ENCODE measurements at regions not wholly inside any gene's neighbourhood (a gene's known extent, or its start where the extent isn't known, plus 50 kb on each side); places are given as distances from the start of the nearest gene placed in this dataset.

GRCh38 chr6:122025104-122025503 lies 374.3 kb upstream of the HSF2 start:
- H2BK120ac ChIP-seq (ENCODE audit: low read depth, low read length, poor library complexity, severe bottlenecking): no peak overlapping the region
- no peak overlapping the region for H3T11ph ChIP-seq (ENCODE audit: low read length)
- H2BK5ac ChIP-seq (ENCODE audit: insufficient read length, low read length): no peak overlapping the region
- Mint-ChIP-seq H3K36me3 (ENCODE audit: insufficient read depth in 1 of 3, low read depth in 3 of 3) (peaks cover 0 to 1% (median 0%) of the 10 kb centered on the region in 3 experiments; a peak in 1 of 7 replicates), H3K4me3 (no peak overlapping the region), H3K27ac (no peak overlapping the region), H3K9me3 (peaks cover 0 to under 1% of the 10 kb centered on the region in 2 experiments; a peak in 1 of 5 replicates), H3K27me3 (ENCODE audit: low read depth) (no peaks in the 10 kb centered on the region), H3K4me1 (0 out of 4 replicates have a peak, but pooled peaks cover 0 to 3% of the 10 kb centered on the region in 2 experiments)
- no peak overlapping the region for H2BK15ac ChIP-seq (ENCODE audit: low read depth, low read length)
- no peaks in the 10 kb centered on the region for H3K79me1 ChIP-seq (ENCODE audit: insufficient read depth, low read depth, low read length, poor library complexity, severe bottlenecking)
- no peak overlapping the region for H4K5ac ChIP-seq (ENCODE audit: insufficient read length, low read depth, low read length)
- H3K23ac ChIP-seq (ENCODE audit: insufficient read length, low read depth, low read length): no peak overlapping the region
- no peaks in the 10 kb centered on the region for H3K9me3 ChIP-seq (ENCODE audit: control insufficient read depth, low read depth, low read length)
- H4K20me1 ChIP-seq (ENCODE audit: control insufficient read depth, insufficient read depth, insufficient read length): no peaks in the 10 kb centered on the region
- WGBS (ENCODE audit: extremely low coverage, insufficient read length, low lambda C conversion rate): no CpG with 5 or more reads among the region's 1 CpG
- H4K8ac ChIP-seq (replicated peaks; ENCODE audit: insufficient read length, low read depth, low read length): no peak overlapping the region
- H4K91ac ChIP-seq (ENCODE audit: insufficient read length, low read depth, low read length): no peak overlapping the region
- H2BK12ac ChIP-seq (ENCODE audit: insufficient read length, low read depth, low read length): no peak overlapping the region
- H2BK20ac ChIP-seq (ENCODE audit: low read depth, low read length, poor library complexity, severe bottlenecking): no peak overlapping the region
- H2AFZ ChIP-seq (ENCODE audit: low read length): no peak overlapping the region
- no peak overlapping the region for H3K27ac ChIP-seq (ENCODE audit: insufficient read length, low read depth, low read length)
- no peak overlapping the region for H3K14ac ChIP-seq (ENCODE audit: insufficient read depth, low read length)
- H3K79me2 ChIP-seq (ENCODE audit: insufficient read depth, low read length): no peaks in the 10 kb centered on the region
- DNase-seq: no peak
- no peak overlapping the region for H2AK5ac ChIP-seq (ENCODE audit: insufficient read length, low read length)
- no peak overlapping the region for H3K4ac ChIP-seq (ENCODE audit: low read depth, low read length)
- no peaks in the 10 kb centered on the region for H3K4me1 ChIP-seq (ENCODE audit: insufficient read depth, low read length)
- H3K4me2 ChIP-seq (ENCODE audit: insufficient read depth, insufficient read length, low read length): no peak overlapping the region
- TF ChIP-seq, protein P1, sequence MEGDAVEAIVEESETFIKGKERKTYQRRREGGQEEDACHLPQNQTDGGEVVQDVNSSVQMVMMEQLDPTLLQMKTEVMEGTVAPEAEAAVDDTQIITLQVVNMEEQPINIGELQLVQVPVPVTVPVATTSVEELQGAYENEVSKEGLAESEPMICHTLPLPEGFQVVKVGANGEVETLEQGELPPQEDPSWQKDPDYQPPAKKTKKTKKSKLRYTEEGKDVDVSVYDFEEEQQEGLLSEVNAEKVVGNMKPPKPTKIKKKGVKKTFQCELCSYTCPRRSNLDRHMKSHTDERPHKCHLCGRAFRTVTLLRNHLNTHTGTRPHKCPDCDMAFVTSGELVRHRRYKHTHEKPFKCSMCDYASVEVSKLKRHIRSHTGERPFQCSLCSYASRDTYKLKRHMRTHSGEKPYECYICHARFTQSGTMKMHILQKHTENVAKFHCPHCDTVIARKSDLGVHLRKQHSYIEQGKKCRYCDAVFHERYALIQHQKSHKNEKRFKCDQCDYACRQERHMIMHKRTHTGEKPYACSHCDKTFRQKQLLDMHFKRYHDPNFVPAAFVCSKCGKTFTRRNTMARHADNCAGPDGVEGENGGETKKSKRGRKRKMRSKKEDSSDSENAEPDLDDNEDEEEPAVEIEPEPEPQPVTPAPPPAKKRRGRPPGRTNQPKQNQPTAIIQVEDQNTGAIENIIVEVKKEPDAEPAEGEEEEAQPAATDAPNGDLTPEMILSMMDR (conservative IDR thresholded peaks at IDR 0.05): no peak
- H3K56ac ChIP-seq (ENCODE audit: insufficient read length, low read depth, low read length): no peak overlapping the region
- no peaks in the 10 kb centered on the region for H3K23me2 ChIP-seq (ENCODE audit: insufficient read length, low read depth, low read length, poor library complexity, severe bottlenecking)
- H3K9ac ChIP-seq (ENCODE audit: extremely low read depth, insufficient read length, low read length): no peak overlapping the region
- no peaks in the 10 kb centered on the region for H3K27me3 ChIP-seq (ENCODE audit: insufficient read depth, low read length)
- H3K18ac ChIP-seq (ENCODE audit: insufficient read length, low read depth, low read length): no peak overlapping the region

Measured in H9 (cell line).